Kidney epithelial cell (primary cell): ENCODE measurements at regions not wholly inside any gene's neighbourhood (a gene's known extent, or its start where the extent isn't known, plus 50 kb on each side); places are given as distances from the start of the nearest gene placed in this dataset.

Source experiments
- DNase-seq: peaks from one replicate; pipeline ENCODE4 v3.0.0-alpha.2; 2010; ENCODE audit warnings: low read depth
- H3K27me3 ChIP-seq: 2 replicates; pipeline ENCODE4 v1.6.0; 2011; ENCODE audit warnings: low read length; ENCODE audit not compliant: control insufficient read depth, insufficient read depth
- H3K36me3 ChIP-seq: 2 replicates; pipeline ENCODE4 v1.5.1; 2011; ENCODE audit warnings: low read length; ENCODE audit not compliant: control insufficient read depth, insufficient read depth
- H3K4me3 ChIP-seq: 2 replicates; pipeline ENCODE4 v1.5.1; 2011; ENCODE audit warnings: low read depth, mild to moderate bottlenecking, control low read depth, low read length
- CTCF ChIP-seq: IDR thresholded peaks from 2 replicates; pipeline ENCODE4 v1.5.1; 2011; ENCODE audit warnings: mild to moderate bottlenecking, moderate library complexity, low read length, control low read depth, inconsistent platforms; ENCODE audit not compliant: insufficient read depth, poor library complexity, severe bottlenecking

GRCh38 chr6:147789430-147789947 is 281.0 kb downstream of the SAMD5 start:
- Histone ChIP-seq H3K27me3 (no peaks in the 10 kb centered on the region), H3K4me3 (no peak overlapping the region), H3K36me3 (no peaks in the 10 kb centered on the region)
- TF ChIP-seq CTCF, result no peak
- no peak for DNase-seq

- no peak for TF ChIP-seq CTCF
- DNase-seq, result no peak
- H3K36me3 ChIP-seq, result no peaks in the 10 kb centered on the region
- H3K27me3 ChIP-seq, result no peaks in the 10 kb centered on the region
- H3K4me3 ChIP-seq, result no peak overlapping the region
Measured at GRCh38 chr6:147793871-147794643, 285.6 kb downstream of the SAMD5 start.

GRCh38 chr6:147802459-147802858 is 294.0 kb downstream of the SAMD5 start:
- TF ChIP-seq CTCF, result no peak
- H3K36me3 ChIP-seq, result no peaks in the 10 kb centered on the region
- H3K4me3 ChIP-seq, result no peak overlapping the region
- DNase-seq, result no peak
- H3K27me3 ChIP-seq, result no peaks in the 10 kb centered on the region

- Histone ChIP-seq H3K36me3 (no peaks in the 10 kb centered on the region), H3K4me3 (no peak overlapping the region), H3K27me3 (no peaks in the 10 kb centered on the region)
- no peak for DNase-seq
- no peak for TF ChIP-seq CTCF
Measured at GRCh38 chr6:147805155-147805554, 296.7 kb downstream of the SAMD5 start.

GRCh38 chr6:147806697-147807096 is 298.2 kb downstream of the SAMD5 start:
- DNase-seq, result no peak
- no peak for TF ChIP-seq CTCF
- no peaks in the 10 kb centered on the region for H3K36me3 ChIP-seq
- no peak overlapping the region for H3K4me3 ChIP-seq
- no peaks in the 10 kb centered on the region for H3K27me3 ChIP-seq

- no peak for TF ChIP-seq CTCF
- no peaks in the 10 kb centered on the region for H3K27me3 ChIP-seq
- no peaks in the 10 kb centered on the region for H3K36me3 ChIP-seq
- no peak overlapping the region for H3K4me3 ChIP-seq
- DNase-seq, result no peak
Measured at GRCh38 chr6:147808640-147809039, 300.1 kb downstream of the SAMD5 start.
